NCI-H2196 (cell line): ENCODE measurements at regions not wholly inside any gene's neighbourhood (a gene's known extent, or its start where the extent isn't known, plus 50 kb on each side); places are given as distances from the start of the nearest gene placed in this dataset.
A peak's percentile ranks its signal among the peaks of the same experiment; 100 is the strongest.

Experiments used
- DNase-seq: peaks from one replicate; lab custom pipeline; 2025; ENCODE audit not compliant: unreplicated experiment; lab: John Stamatoyannopoulos, UW

DNA sequence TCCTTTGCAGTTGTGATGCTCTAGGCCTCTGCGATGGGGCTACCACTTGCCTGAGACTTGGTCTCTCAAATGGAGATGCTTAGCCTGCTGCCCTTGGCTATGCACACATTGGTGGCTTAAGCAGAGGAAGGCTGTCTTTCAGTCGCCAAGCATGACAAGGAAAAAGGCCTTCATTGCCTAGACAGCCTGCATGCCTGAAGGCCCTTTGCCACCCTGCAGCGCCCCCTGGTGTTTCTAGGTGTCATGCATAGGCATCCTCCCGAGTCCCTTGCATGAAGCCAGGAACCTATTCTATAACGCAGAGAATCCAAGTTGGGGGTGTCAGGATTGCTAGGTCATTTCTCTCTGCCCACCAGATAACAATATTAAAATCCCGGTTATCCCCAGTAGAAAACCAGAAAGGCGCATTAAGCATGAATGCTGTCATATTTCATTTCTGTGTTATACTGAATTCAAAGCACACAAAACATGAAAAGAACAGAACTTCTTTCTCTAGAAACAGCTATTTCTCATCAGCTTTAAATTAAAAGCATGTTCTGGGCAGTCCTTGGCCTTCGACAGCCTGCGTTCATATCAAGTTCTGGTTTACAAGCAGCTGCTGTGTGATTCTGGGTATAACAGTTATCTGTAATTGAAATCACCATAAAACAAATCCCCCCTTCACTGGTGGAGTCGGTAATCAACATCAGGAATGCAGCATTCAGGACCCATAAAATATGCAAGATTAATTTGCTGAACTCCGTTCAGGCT lies 59.7 kb upstream of the TRPC7 start:
- DNase-seq, result peak; percentile 66

DNA sequence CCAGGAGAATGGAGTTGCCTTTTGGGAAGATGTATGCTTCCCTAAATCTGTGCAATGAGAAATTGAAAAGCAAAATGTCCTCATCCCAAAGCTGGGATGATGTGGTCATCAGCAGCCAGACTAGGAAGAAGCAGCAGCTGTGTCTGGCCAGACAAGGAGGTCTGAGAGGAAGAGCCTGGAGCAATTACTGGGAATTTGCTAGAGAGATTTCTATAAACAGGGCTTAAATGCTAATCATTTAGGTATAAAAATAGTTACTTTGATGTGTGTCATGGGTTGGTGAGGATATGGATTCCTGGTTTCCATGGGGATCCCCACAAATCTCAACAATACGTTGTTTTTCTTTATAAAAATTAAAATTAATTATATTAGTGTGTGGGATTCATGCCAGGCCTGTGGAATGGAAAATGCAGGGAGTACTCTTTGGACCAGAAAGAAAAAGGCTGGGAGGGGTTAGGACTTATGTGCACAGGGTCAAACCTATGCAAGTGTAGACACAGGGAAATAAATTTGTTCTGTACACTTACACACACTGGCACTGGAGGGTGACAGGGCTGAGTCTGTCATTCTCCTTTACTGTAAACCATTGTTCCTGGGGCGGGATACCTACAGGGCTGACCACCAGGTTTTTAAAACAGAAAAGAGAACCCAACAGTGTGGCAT lies 58.7 kb upstream of the TRPC7 start:
- DNase-seq, result no peak

DNA sequence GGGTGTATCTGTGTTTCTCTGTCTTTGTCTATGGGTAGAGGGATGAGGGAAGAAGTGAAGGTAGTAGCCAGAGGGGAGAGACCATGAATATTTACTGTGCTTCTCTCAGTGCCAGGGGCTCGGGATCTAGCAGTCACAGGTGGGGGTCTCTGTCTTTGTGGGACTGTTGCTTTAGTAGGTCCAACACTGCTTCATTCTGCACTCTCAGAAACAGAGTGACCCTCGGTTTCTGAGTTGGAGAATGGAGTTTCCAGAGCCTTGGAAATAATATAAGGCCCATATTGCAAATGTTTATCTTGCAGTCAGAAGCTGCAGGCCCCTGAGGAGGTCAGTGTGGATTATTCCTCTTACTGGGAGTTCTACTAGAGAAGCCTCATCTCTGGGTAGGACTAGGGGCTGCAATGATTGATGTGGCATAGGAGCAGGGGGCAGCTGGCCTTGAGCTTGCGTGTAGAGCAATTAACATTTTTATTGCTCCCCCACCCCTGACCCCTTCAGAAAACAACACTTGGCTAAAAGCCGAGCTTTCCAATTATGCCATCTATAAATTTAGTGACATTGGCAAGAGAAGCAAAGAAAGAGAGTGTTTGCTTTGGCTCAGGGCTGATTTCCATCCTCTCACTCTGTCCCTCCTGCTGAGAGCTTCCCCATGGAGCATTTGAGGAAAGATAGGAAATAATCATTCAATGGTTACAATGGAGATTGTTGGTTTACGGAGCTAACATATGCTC lies 55.0 kb upstream of the TRPC7 start:
- peak; percentile 9 for DNase-seq

DNA sequence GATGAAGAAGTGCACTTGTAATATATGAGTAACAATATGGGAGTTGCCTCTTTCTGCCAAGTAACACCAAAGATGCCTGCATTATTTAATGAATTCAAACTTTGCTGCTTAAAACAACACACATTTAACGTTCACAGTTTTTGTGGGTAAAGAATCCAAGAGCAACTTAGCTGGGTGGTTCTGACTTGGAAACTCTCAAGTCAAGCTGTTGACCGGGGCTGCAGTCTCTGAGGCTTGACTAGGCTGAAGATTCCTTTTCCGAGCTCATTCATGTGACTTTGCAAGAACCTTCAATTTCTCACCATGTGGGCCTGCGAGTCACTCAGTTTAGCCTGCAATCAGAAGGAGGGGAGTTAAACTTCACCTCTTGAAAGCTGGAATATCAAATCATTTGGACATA lies 53.0 kb upstream of the TRPC7 start:
- DNase-seq, result no peak
